Lower leg skin (tissue), 4 donors: ENCODE measurements at regions not wholly inside any gene's neighbourhood (a gene's known extent, or its start where the extent isn't known, plus 50 kb on each side); places are given as distances from the start of the nearest gene placed in this dataset.
"Not testable (repeated sequence)": the region's sequence is repeated elsewhere in the genome, so short reads cannot be mapped to it uniquely, and the experiment has no call there.

Experiments
- DNase-seq, 2 donors: peaks; one replicate each; pipeline ENCODE4 v3.0.0-alpha.2; 2019; ENCODE audit warnings: low spot score in 2 of 2
- H3K4me3 ChIP-seq: fragments of 200-600 bp; sonication (generic); 2 replicates; pipeline ENCODE4 v1.5.1; 2017; ENCODE audit warnings: mild to moderate bottlenecking, low read depth; ENCODE audit not compliant: poor library complexity, severe bottlenecking
- POLR2A ChIP-seq, 2 donors: fragments of 450-650 bp; IDR thresholded peaks; one replicate each; pipeline ENCODE4 v1.6.1; 2016 to 2017; ENCODE audit warnings: antibody characterized with exemption in 2 of 2, mild to moderate bottlenecking in 1 of 2, moderate library complexity in 1 of 2
- WGBS, 2 donors: methylation state at CpG; one replicate each; pipeline ENCODE4 v1.1.5; 2018; 5-methylcytosine and 5-hydroxymethylcytosine counted together
- intact Hi-C: fragments of 100-400 bp; cut with DNase I; formaldehyde crosslinking; loops from one replicate; pipeline ENCODE4 v1.15.0; 2023; ENCODE audit warnings: low total_unique reads
- TF ChIP-seq, protein P1 (sequence below), 3 donors: fragments of 450-650 bp; IDR thresholded peaks; one replicate each; pipeline ENCODE4 v1.5.1; 2016; ENCODE audit warnings: antibody characterized with exemption in 3 of 3, mild to moderate bottlenecking in 3 of 3, moderate library complexity in 2 of 3

- intact Hi-C loops: no loop called here
- TF ChIP-seq POLR2A (IDR thresholded peaks at IDR 0.05): no peak
- TF ChIP-seq, protein P1, sequence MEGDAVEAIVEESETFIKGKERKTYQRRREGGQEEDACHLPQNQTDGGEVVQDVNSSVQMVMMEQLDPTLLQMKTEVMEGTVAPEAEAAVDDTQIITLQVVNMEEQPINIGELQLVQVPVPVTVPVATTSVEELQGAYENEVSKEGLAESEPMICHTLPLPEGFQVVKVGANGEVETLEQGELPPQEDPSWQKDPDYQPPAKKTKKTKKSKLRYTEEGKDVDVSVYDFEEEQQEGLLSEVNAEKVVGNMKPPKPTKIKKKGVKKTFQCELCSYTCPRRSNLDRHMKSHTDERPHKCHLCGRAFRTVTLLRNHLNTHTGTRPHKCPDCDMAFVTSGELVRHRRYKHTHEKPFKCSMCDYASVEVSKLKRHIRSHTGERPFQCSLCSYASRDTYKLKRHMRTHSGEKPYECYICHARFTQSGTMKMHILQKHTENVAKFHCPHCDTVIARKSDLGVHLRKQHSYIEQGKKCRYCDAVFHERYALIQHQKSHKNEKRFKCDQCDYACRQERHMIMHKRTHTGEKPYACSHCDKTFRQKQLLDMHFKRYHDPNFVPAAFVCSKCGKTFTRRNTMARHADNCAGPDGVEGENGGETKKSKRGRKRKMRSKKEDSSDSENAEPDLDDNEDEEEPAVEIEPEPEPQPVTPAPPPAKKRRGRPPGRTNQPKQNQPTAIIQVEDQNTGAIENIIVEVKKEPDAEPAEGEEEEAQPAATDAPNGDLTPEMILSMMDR (IDR thresholded peaks at IDR 0.05): no peak
- 72 to 84% methylated on average over 4 of the region's 4 CpGs for WGBS, 2 donors
- no peak overlapping the region for H3K4me3 ChIP-seq
- DNase-seq: no peak
Measured at GRCh38 chr2:106332054-106332453, 136.2 kb downstream of the RGPD3 start.

- intact Hi-C loops, DNase-seq, H3K4me3 ChIP-seq: not testable (repeated sequence)
- 56 to 57% methylated on average over 11 of the region's 11 CpGs for WGBS, 2 donors
Measured at GRCh38 chr2:106330384-106331261, 136.5 kb upstream of the UXS1 start.

DNA sequence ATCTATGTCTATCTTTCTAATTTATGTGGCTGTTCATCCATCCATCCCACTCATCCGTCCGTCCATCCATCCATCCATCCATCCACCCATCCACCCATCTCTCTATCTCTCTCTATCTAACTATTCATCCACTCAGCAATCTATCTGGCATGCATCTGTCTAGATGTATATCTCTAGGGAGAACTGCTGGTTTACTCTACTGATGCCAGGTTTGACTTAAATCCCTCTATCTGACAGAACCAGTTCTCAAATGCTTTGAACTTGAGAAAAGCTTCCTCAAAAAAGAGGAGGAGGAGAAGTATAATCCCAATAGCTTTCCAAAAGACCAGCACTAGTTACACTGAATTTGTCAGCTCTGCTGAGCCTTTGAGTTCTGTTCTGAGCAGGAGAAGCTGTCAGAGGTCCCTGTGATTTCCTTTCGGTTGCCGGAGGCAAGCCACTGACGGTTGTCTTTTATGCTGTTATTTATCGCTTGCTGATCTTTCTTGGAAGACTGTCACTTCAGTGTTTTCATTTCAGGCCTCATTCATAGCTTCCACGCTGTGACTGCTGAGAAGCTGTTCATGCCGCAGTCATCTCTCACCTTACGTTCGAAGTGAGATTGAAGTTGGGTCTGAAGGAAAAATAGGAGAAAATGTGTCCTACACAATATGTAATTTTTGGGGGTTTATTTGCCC is 129.4 kb upstream of the UXS1 start:
- intact Hi-C loops: no loop called here
- no peak for TF ChIP-seq POLR2A (IDR thresholded peaks at IDR 0.05)
- TF ChIP-seq, protein P1 (IDR thresholded peaks at IDR 0.05): no peak
- DNase-seq: no peak
- WGBS, 2 donors: 62 to 65% methylated on average over 10 of the region's 10 CpGs
- no peak overlapping the region for H3K4me3 ChIP-seq

GRCh38 chr2:106322281-106322680 is 128.2 kb upstream of the UXS1 start:
- intact Hi-C loops: no loop called here
- H3K4me3 ChIP-seq: no peak overlapping the region
- WGBS, 2 donors: 45 to 52% methylated on average over 5 of the region's 5 CpGs
- DNase-seq: no peak
- no peak for TF ChIP-seq POLR2A (IDR thresholded peaks at IDR 0.05)
- TF ChIP-seq, protein P1 (IDR thresholded peaks at IDR 0.05): no peak

- H3K4me3 ChIP-seq, intact Hi-C loops, DNase-seq: not testable (repeated sequence)
- 94 to 100% methylated on average over 2 of the region's 2 CpGs for WGBS, 2 donors
Measured at GRCh38 chr2:106320439-106320838, 126.3 kb upstream of the UXS1 start.

DNA sequence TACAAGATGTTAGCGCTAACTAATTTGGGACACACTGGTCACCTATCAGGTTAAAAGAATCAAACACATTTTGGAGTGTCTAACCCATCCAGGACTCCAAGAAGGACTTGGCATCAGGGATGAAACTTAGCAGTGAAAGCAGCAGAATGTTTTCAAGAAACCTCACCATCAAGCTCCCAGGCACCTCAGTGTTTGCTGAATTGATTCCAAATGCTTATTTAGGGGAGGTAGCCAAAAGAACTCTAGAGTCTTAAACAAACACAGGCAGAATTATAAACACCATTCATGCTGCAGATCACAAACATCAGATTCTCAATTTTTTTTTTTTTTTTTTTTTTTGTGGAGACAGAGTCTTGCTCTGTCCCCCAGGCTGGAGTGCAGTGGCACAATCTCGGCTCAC is 122.8 kb upstream of the UXS1 start:
- H3K4me3 ChIP-seq: no peak overlapping the region
- DNase-seq: no peak
- TF ChIP-seq POLR2A (IDR thresholded peaks at IDR 0.05): no peak
- TF ChIP-seq, protein P1 (IDR thresholded peaks at IDR 0.05): no peak
- 78 to 89% methylated on average over 2 of the region's 2 CpGs for WGBS, 2 donors
- intact Hi-C loops: no loop called here
